ENCODE measurements at regions not wholly inside any gene's neighbourhood (a gene's known extent, or its start where the extent isn't known, plus 50 kb on each side); places are given as distances from the start of the nearest gene placed in this dataset.
"Not testable (repeated sequence)": the region's sequence is repeated elsewhere in the genome, so short reads cannot be mapped to it uniquely, and the experiment has no call there.

GRCh38 chr12:63354969-63355368 is 204.0 kb upstream of the AVPR1A start:
- no peak for TF ChIP-seq CTCF (conservative IDR thresholded peaks at IDR 0.05; ENCODE audit: low read depth, low read length)
- DNase-seq (ENCODE audit: low read depth), result no peak
- H3K4me3 ChIP-seq (ENCODE audit: low read length), result no peak overlapping the region

- TF ChIP-seq CTCF (conservative IDR thresholded peaks at IDR 0.05; ENCODE audit: low read depth, low read length), result peak; percentile 30
- peak; percentile 36 for DNase-seq (ENCODE audit: low read depth)
- no peak overlapping the region for H3K4me3 ChIP-seq (ENCODE audit: low read length)
Observed at GRCh38 chr12:63353559-63353958, 202.6 kb upstream of the AVPR1A start.

GRCh38 chr12:63351370-63351769 is 200.4 kb upstream of the AVPR1A start:
- H3K4me3 ChIP-seq (ENCODE audit: low read length), result no peak overlapping the region
- no peak for DNase-seq (ENCODE audit: low read depth)
- TF ChIP-seq CTCF (conservative IDR thresholded peaks at IDR 0.05; ENCODE audit: low read depth, low read length), result no peak

- DNase-seq (ENCODE audit: low read depth), result no peak
- TF ChIP-seq CTCF (conservative IDR thresholded peaks at IDR 0.05; ENCODE audit: low read depth, low read length), result no peak
- no peak overlapping the region for H3K4me3 ChIP-seq (ENCODE audit: low read length)
Observed at GRCh38 chr12:63348556-63348955, 197.6 kb upstream of the AVPR1A start.

- not testable (repeated sequence) for H3K4me3 ChIP-seq (ENCODE audit: low read length); DNase-seq (ENCODE audit: low read depth)
Observed at GRCh38 chr12:63337158-63337557, 186.2 kb upstream of the AVPR1A start.

- no peak for DNase-seq (ENCODE audit: low read depth)
- no peak for TF ChIP-seq CTCF (conservative IDR thresholded peaks at IDR 0.05; ENCODE audit: low read depth, low read length)
- H3K4me3 ChIP-seq (ENCODE audit: low read length), result no peak overlapping the region
Observed at GRCh38 chr12:63326260-63326659, 175.3 kb upstream of the AVPR1A start.

GRCh38 chr12:63325757-63326156 is 174.8 kb upstream of the AVPR1A start:
- H3K4me3 ChIP-seq (ENCODE audit: low read length), result no peak overlapping the region
- TF ChIP-seq CTCF (conservative IDR thresholded peaks at IDR 0.05; ENCODE audit: low read depth, low read length), result no peak
- no peak for DNase-seq (ENCODE audit: low read depth)

GRCh38 chr12:63323942-63324341 is 172.9 kb upstream of the AVPR1A start:
- H3K4me3 ChIP-seq (ENCODE audit: low read length), result no peak overlapping the region
- TF ChIP-seq CTCF (conservative IDR thresholded peaks at IDR 0.05; ENCODE audit: low read depth, low read length), result no peak
- DNase-seq (ENCODE audit: low read depth), result no peak

Data from retinal pigment epithelial cell (primary cell).